Gastroesophageal sphincter (tissue), 3 donors: ENCODE measurements at regions not wholly inside any gene's neighbourhood (a gene's known extent, or its start where the extent isn't known, plus 50 kb on each side); places are given as distances from the start of the nearest gene placed in this dataset.

Experiments
- CTCF ChIP-seq, 4 experiments: fragments of 200-600 bp in 2 of 4; fragments of 450-650 bp in 2 of 4; sonication (generic) in 1 of 4; IDR thresholded peaks; one replicate each; pipeline ENCODE4 v1.5.1; 2017 to 2019; ENCODE audit warnings: antibody characterized with exemption in 4 of 4, mild to moderate bottlenecking in 2 of 4, moderate library complexity in 2 of 4
- POLR2AphosphoS5 ChIP-seq: sonication (generic); formaldehyde crosslinking; IDR thresholded peaks from one replicate; pipeline ENCODE4 v1.6.1; 2017; ENCODE audit warnings: antibody characterized with exemption

GRCh38 chr4:178333355-178333754 lies 891.1 kb upstream of the AGA start:
- TF ChIP-seq CTCF (IDR thresholded peaks at IDR 0.05): no peak
- TF ChIP-seq POLR2AphosphoS5: no peak
